CD4-positive, CD25-positive, alpha-beta regulatory T cell (primary cell): ENCODE measurements at regions not wholly inside any gene's neighbourhood (a gene's known extent, or its start where the extent isn't known, plus 50 kb on each side); places are given as distances from the start of the nearest gene placed in this dataset.

Source experiments
- ATAC-seq, 2 donors: fragments of 150-1000 bp; cut with Tn5 transposase; one replicate each; pipeline ENCODE4 v1.10.0; 2021; ENCODE audit warnings: low read depth in 2 of 2, moderate number of reproducible peaks in 2 of 2, moderate library complexity in 1 of 2
- DNase-seq, 3 donors: peaks; one replicate each; pipeline versions ENCODE4 v3.0.0 to v3.0.0-alpha.2; 2012 to 2022; ENCODE audit warnings: mixed read lengths in 1 of 3
- H3K27ac ChIP-seq: one replicate; pipeline ENCODE4 v1.7.0; 2013; ENCODE audit warnings: mild to moderate bottlenecking, low read length; ENCODE audit not compliant: insufficient read depth, poor library complexity, severe bottlenecking
- H3K27me3 ChIP-seq: one replicate; pipeline ENCODE4 v1.7.0; 2013; ENCODE audit warnings: low read length; ENCODE audit not compliant: control insufficient read depth, insufficient read depth
- H3K36me3 ChIP-seq: one replicate; pipeline ENCODE4 v1.7.0; 2013; ENCODE audit warnings: mild to moderate bottlenecking, low read length, moderate library complexity; ENCODE audit not compliant: control insufficient read depth, insufficient read depth
- H3K4me1 ChIP-seq: 2 replicates; pipeline ENCODE4 v1.7.0; 2013; ENCODE audit warnings: mild to moderate bottlenecking, low read length; ENCODE audit not compliant: insufficient read depth, control insufficient read depth, poor library complexity, severe bottlenecking
- H3K4me3 ChIP-seq: one replicate; pipeline ENCODE4 v1.7.0; 2013; ENCODE audit warnings: low read depth, mild to moderate bottlenecking, low read length, moderate library complexity
- H3K9me3 ChIP-seq, 2 experiments: 1 replicate in 1 of 2; 2 replicates in 1 of 2; pipeline ENCODE4 v1.7.0; 2013; ENCODE audit warnings: low read length in 2 of 2, mild to moderate bottlenecking in 1 of 2, moderate library complexity in 1 of 2; ENCODE audit not compliant: control insufficient read depth in 2 of 2
- H3K27ac Mint-ChIP-seq, 3 donors: one replicate each; pipeline ENCODE4 v1.8.0; 2020 to 2022; ENCODE audit warnings: mild to moderate bottlenecking in 3 of 3, mixed read lengths in 3 of 3, moderate library complexity in 2 of 3
- H3K27me3 Mint-ChIP-seq: one replicate; pipeline ENCODE4 v1.8.0; 2022; ENCODE audit warnings: mild to moderate bottlenecking, mixed read lengths
- H3K36me3 Mint-ChIP-seq: one replicate; pipeline ENCODE4 v1.8.0; 2020; ENCODE audit warnings: mixed read lengths
- H3K4me1 Mint-ChIP-seq, 4 donors: one replicate each; pipeline ENCODE4 v1.8.0; 2020 to 2022; ENCODE audit warnings: mixed read lengths in 4 of 4, mild to moderate bottlenecking in 1 of 4
- H3K4me3 Mint-ChIP-seq, 4 donors: one replicate each; pipeline ENCODE4 v1.8.0; 2020 to 2022; ENCODE audit warnings: mild to moderate bottlenecking in 4 of 4, mixed read lengths in 4 of 4, moderate library complexity in 3 of 4
- H3K9me3 Mint-ChIP-seq, 7 donors: one replicate each; pipeline ENCODE4 v1.8.0; 2020 to 2022; ENCODE audit warnings: mixed read lengths in 7 of 7, mild to moderate bottlenecking in 3 of 7, moderate library complexity in 2 of 7

DNA sequence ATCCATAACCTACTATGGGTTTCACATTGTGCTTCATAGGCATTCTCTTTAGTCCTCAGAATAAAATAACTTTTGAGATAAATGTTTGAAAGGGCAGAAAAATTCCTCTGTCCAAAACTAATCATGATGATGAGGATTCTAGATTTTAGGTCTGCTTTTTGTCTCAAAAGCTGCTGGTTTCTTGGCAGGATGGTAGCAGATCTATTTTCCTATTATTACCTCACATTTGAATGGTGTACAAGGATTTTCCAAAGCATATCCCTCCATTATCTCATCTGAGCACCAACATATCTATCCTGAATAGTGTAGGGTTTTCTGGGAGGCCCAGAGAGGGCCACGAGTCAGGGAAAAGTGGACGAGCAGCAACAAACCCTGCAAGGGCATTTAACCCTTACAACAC is 201.9 kb downstream of the PLPP3 start:
- no peaks in the 10 kb centered on the region for H3K27me3 Mint-ChIP-seq
- no peaks in the 10 kb centered on the region for H3K9me3 Mint-ChIP-seq
- Histone ChIP-seq H3K4me1 (no peaks in the 10 kb centered on the region), H3K27me3 (no peaks in the 10 kb centered on the region), H3K9me3 (no peaks in the 10 kb centered on the region), H3K36me3 (no peaks in the 10 kb centered on the region), H3K4me3 (no peak overlapping the region), H3K27ac (no peak overlapping the region)
- H3K36me3 Mint-ChIP-seq: no peaks in the 10 kb centered on the region
- H3K4me3 Mint-ChIP-seq: no peak overlapping the region
- H3K4me1 Mint-ChIP-seq: no peaks in the 10 kb centered on the region
- DNase-seq: no peak
- ATAC-seq: no peak
- no peak overlapping the region for H3K27ac Mint-ChIP-seq

DNA sequence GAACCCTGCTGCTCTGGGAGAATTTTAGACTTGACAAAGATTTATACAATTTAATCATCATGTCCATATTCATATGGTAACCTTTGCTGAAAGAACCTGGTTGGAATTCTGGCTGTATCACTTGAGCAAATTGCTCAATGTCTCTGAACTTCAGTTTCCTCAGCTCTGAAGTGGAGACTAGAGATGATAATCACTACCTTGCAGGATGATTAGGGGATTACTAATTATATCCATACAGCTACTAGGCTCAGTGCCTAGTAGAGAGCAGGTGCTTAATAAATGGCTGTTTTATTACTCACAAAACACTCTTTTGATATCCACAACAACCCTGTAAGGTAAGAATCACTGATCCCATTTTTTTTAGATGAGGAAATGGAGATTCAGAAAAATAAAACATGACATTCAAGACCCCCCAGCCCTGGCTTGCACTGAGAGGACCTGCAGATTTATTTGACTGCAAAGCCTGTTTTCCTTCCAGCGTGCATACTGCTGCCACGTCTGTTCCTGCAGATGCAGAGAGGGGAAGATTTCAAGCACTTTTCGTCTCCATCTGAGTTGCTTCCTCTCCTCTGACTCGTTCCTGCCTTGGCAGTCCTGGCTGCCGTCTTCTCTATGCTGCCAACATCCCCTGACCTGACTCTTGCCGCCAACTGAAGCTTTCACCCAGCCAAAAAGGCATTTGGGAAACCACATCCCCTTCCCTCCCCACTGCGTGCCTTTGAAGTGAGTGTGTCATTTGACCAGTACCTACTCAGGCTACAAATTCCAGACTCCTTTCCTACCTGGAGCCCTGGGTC is 203.0 kb downstream of the PLPP3 start:
- Mint-ChIP-seq H3K36me3 (no peaks in the 10 kb centered on the region), H3K9me3 (no peaks in the 10 kb centered on the region)
- no peaks in the 10 kb centered on the region for H3K9me3 ChIP-seq

DNA sequence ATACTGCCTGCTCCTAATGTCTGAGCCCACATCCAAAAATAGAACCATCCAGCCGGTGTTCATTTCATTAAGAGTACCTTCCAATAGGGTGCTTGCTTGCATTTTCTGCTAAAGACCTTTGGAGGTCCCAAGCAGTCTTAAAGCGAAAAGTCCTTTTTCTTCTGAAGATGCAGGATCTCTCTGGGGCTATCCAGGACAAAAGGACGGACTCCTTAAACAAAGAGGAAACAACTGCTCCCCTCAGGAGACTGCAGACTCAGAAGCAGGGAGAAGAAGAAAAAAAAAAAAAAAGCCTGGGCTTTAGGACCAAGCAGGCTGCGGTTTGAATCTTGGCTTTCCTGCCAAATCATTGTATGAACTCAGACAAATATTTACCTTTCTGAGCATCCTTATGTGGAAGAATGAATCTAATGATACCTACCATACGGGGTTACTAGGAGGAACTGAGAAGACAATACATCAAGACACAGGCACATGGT is 204.0 kb downstream of the PLPP3 start:
- Histone ChIP-seq H3K27ac (no peak overlapping the region), H3K9me3 (no peaks in the 10 kb centered on the region), H3K4me1 (no peaks in the 10 kb centered on the region), H3K4me3 (no peak overlapping the region), H3K27me3 (no peaks in the 10 kb centered on the region), H3K36me3 (no peaks in the 10 kb centered on the region)
- Mint-ChIP-seq H3K36me3 (no peaks in the 10 kb centered on the region), H3K4me3 (no peak overlapping the region), H3K27ac (no peak overlapping the region), H3K27me3 (no peaks in the 10 kb centered on the region), H3K9me3 (no peaks in the 10 kb centered on the region), H3K4me1 (no peaks in the 10 kb centered on the region)
- DNase-seq (no peak), ATAC-seq (no peak)

More for the DNA sequence above, 203.0 kb downstream of the PLPP3 start:
- no peak overlapping the region for H3K4me3 Mint-ChIP-seq
- Histone ChIP-seq H3K36me3 (no peaks in the 10 kb centered on the region), H3K27me3 (no peaks in the 10 kb centered on the region), H3K4me1 (no peaks in the 10 kb centered on the region), H3K27ac (no peak overlapping the region), H3K4me3 (no peak overlapping the region)
- no peaks in the 10 kb centered on the region for H3K27me3 Mint-ChIP-seq
- no peak overlapping the region for H3K27ac Mint-ChIP-seq
- ATAC-seq: no peak
- no peaks in the 10 kb centered on the region for H3K4me1 Mint-ChIP-seq
- DNase-seq: no peak

DNA sequence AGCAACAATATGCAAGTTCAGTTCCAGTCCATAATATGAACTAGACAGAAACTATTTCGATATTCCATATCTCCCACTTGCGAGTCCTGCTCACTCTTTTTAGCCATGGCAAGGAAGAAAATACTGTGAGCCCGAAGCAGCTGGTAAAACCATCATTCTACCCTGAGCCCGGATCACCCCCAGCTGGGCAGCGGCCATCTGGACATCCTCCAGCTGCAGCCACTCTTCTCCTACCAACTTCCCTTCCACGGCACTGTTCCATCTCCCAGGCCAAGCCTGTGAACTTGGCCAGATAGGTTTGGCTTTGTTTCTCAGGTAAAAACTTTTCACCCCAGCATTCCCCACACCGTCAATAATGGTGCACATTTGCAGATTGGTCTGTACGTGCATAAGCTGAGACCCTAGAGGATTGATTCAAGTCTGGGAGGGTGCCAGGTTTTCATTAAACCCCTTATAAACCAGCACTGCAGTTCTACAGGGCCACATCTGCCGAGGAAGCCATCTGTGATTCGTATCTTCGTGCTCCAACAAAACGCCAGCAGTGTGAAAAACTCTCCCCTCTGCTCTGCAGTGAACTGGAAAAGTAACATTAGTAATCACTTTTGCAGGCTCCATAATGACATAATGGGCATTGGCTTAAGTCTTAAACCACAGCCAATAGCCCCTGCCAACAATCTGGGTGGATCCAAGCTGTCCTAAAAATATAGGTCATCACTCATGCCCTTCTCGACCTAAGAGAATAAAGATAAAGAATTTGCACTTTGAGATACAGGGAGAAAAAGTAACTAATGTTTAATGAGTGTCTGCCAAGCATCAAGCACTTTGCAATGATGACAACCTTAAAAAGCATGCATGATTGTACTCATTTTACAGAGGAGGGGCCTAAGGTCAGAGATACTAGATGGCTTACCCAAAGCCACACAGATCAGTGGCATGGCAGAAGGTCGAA is 205.1 kb downstream of the PLPP3 start:
- H3K27me3 ChIP-seq: no peaks in the 10 kb centered on the region
- H3K27ac ChIP-seq: no peak overlapping the region
- H3K9me3 ChIP-seq: no peaks in the 10 kb centered on the region
- no peak overlapping the region for H3K27ac Mint-ChIP-seq
- no peak overlapping the region for H3K4me3 ChIP-seq
- no peaks in the 10 kb centered on the region for H3K4me1 Mint-ChIP-seq
- H3K4me3 Mint-ChIP-seq: no peak overlapping the region
- no peak for ATAC-seq
- no peaks in the 10 kb centered on the region for H3K36me3 ChIP-seq
- H3K9me3 Mint-ChIP-seq: peaks cover 0 to 2% (median 0%) of the 10 kb centered on the region in 7 donors
- H3K4me1 ChIP-seq: no peaks in the 10 kb centered on the region
- H3K27me3 Mint-ChIP-seq: no peaks in the 10 kb centered on the region
- DNase-seq: no peak
- no peaks in the 10 kb centered on the region for H3K36me3 Mint-ChIP-seq

DNA sequence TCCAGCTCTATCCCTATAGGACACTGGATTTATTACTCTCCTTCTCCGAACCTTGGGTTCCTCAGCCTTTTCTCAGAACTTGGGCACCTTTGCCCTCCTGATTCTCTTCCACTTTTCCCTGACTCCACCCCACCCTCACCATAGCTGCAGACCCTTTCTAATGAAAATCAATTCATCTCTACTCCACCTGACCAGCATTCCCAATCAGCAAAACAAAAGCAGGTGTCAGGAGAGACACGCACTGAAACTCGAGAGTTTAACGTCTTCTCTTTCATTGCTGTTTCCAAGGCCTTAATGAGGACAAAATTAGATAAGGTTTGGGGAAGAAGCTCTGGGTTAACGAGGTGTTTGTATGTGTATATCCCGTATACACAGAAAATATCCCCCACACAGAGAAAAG is 208.8 kb downstream of the PLPP3 start:
- H3K36me3 ChIP-seq: no peaks in the 10 kb centered on the region
- DNase-seq (no peak), ATAC-seq (no peak)
- Mint-ChIP-seq H3K36me3 (no peaks in the 10 kb centered on the region), H3K4me3 (no peak overlapping the region), H3K27ac (no peak overlapping the region), H3K4me1 (no peaks in the 10 kb centered on the region), H3K27me3 (no peaks in the 10 kb centered on the region), H3K9me3 (peaks cover 0 to 2% (median 0%) of the 10 kb centered on the region in 7 donors)
- H3K4me1 ChIP-seq: no peaks in the 10 kb centered on the region
- H3K9me3 ChIP-seq: no peaks in the 10 kb centered on the region
- no peaks in the 10 kb centered on the region for H3K27me3 ChIP-seq
- H3K4me3 ChIP-seq: no peak overlapping the region
- H3K27ac ChIP-seq: no peak overlapping the region

DNA sequence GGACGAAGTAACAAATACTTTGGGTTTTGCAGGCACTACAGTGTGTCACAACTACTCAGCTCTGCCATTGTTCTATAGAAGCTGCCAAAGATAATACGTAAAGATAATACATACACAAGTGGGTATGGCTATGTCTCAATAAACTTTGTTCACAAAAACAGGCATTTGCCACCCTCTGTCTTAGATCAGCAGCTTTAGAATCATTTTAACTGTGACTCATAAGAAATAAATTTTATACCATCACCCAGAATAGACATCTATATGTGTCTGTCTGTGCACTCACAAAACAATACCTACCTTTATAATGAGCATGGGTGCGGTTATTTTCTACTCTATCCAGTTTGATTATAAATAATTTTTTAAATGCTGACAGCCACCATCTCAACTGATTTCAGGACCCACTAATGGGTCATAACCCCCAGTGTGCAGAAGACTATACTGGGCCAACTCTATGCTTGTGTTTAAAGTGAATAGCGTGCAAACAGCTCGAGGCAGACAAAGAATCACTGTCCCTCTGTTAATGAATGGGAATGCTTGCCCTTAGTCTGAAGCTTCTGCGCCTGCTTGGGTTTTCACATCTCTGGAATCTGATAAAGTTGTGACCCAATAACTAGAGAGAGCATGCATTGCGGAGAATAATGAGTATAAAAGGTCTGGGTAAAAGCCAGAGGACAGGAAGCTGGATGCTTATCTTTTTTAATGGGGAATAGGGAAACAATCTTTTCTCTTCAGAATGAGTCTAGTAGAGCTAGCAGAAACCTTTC is 216.2 kb downstream of the PLPP3 start:
- no peak for DNase-seq
- no peak for ATAC-seq
- H3K27ac ChIP-seq: no peak overlapping the region
- H3K36me3 ChIP-seq: no peaks in the 10 kb centered on the region
- no peaks in the 10 kb centered on the region for H3K9me3 ChIP-seq
- H3K4me3 Mint-ChIP-seq: no peak overlapping the region
- H3K9me3 Mint-ChIP-seq: no peaks in the 10 kb centered on the region
- H3K27me3 Mint-ChIP-seq: no peaks in the 10 kb centered on the region
- no peaks in the 10 kb centered on the region for H3K4me1 ChIP-seq
- H3K4me3 ChIP-seq: no peak overlapping the region
- no peaks in the 10 kb centered on the region for H3K4me1 Mint-ChIP-seq
- H3K36me3 Mint-ChIP-seq: no peaks in the 10 kb centered on the region
- no peak overlapping the region for H3K27ac Mint-ChIP-seq
- no peaks in the 10 kb centered on the region for H3K27me3 ChIP-seq

DNA sequence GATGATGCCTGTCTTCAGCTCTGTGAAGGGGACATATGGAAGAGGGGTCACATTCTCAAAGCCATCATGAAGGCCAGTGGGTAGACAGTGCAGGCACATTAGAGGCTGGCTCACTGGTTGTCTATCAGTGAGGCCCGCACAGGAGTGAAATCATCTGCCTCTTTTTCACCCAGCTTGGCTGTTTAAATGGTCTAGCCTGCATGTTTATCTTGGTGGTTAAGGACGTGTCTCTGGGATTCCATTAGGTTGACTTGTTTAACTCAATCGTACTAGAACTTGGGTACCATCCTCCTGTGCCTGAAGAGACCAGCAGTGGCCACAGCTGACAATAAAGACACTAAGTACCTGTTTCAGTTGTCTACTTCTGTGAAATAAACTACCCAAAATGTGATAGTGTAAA is 219.3 kb downstream of the PLPP3 start:
- no peaks in the 10 kb centered on the region for H3K36me3 Mint-ChIP-seq
- H3K27ac Mint-ChIP-seq: no peak overlapping the region
- no peak for DNase-seq
- H3K9me3 ChIP-seq: no peaks in the 10 kb centered on the region
- H3K27me3 Mint-ChIP-seq: no peaks in the 10 kb centered on the region
- no peaks in the 10 kb centered on the region for H3K27me3 ChIP-seq
- peaks cover 0 to 3% (median 0%) of the 10 kb centered on the region in 7 donors for H3K9me3 Mint-ChIP-seq
- H3K4me3 Mint-ChIP-seq: no peak overlapping the region
- no peaks in the 10 kb centered on the region for H3K4me1 Mint-ChIP-seq
- no peaks in the 10 kb centered on the region for H3K36me3 ChIP-seq
- ATAC-seq: no peak
- H3K4me1 ChIP-seq: no peaks in the 10 kb centered on the region
- H3K27ac ChIP-seq: no peak overlapping the region
- H3K4me3 ChIP-seq: no peak overlapping the region
